AG10803 (cell line): ENCODE measurements at regions not wholly inside any gene's neighbourhood (a gene's known extent, or its start where the extent isn't known, plus 50 kb on each side); places are given as distances from the start of the nearest gene placed in this dataset.

Source experiments
- DNase-seq: peaks from one replicate; pipeline ENCODE4 v3.0.0; 2010; ENCODE audit warnings: low read depth
- H3K4me3 ChIP-seq: 2 replicates; pipeline ENCODE4 v1.5.1; 2011; ENCODE audit warnings: mild to moderate bottlenecking, low read length, control low read depth
- CTCF ChIP-seq: conservative IDR thresholded peaks from 2 replicates; pipeline ENCODE4 v1.5.1; 2011; ENCODE audit warnings: mild to moderate bottlenecking, low read length, control low read depth, inconsistent platforms

DNA sequence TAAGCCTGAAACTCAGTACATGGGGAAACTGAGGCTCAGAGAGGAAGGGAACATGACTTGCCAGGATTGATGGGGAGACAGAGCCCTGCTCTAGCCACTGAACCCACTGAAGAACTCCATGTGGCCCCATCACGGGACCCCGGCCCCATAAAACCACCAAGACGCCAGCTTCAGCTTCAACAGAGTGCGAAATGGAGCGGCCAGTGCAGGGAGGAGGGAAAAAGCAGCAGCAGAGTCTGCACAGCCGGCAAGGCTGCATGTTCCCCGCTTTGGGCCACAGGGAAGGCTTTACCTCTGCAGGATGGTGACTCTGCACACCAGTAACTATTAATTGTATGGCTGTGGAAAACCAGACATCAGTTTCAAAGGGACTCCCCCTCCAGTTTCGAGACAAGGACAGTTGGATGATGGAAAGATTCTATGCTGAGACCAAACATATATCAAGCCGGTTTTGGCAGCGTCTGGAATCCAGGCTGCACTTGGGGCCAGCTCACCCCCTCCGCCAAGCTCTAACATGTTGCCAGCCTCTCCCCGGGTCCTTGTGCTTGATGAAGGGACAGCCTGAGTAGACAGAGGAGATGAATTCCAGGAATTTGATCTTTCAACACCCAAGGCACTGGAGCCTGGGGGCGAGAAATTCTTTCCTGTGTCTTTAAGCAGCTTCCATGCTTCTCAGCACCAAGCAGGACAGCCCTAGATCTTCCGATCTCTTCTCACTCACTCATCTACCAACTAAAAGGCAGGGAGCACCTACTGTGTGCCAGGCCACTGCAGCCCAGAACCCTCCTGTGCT lies 55.7 kb upstream of the BCL11B start:
- no peak for TF ChIP-seq CTCF
- H3K4me3 ChIP-seq = no peak overlapping the region
- DNase-seq = no peak

DNA sequence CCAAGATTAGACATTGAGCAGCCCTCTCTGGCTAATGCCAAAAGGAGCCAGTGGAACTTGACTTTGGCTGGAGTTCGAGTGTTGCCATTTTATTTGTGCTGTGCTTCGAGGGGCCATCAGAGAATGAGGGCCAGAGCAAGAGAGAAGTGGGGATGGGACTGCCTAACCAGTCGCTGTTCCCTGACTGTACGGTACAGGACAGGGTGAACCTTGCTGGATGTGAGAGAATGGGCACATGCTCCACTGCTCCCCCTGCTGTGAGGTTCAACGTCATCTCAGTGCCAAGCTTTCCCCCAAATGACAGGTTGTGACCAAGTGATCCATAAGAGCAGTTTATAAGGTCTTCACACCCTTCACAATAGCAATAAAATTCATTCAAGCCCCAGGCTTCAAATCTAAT lies 55.1 kb upstream of the BCL11B start:
- DNase-seq = no peak
- no peak overlapping the region for H3K4me3 ChIP-seq
- TF ChIP-seq CTCF = no peak

DNA sequence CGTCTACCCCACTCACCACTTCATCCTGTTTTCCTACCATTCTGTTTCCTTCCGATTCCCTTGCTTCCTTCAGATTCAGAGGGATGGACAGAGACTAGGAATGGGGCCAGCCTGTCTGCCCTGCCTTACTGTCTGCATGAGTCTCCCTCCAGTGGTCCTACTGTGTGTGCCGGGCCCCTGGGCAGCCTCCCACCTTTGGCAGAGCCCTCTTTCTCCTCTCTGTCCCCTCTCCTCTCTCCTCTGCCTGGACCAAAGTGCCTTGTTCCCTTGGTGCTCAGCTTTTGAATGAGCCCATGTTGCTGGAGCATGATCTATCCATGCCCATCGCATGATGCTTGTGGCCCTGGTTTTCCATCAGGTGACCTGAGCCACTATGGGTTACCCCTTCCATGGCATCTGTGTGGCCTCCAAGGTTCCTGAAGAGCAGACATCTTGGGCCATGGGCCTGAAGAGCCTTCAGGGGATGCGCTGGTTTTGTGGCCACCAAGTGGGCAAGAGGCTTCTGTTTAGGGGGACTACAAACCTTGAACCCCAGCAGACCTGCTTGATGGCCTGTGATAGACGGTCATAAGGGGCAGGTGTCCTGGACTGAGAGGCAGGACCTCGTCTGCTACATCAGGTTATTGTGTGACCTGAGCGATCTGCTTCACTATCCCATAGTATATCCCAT lies 54.2 kb upstream of the BCL11B start:
- H3K4me3 ChIP-seq = no peak overlapping the region
- TF ChIP-seq CTCF = no peak
- no peak for DNase-seq

DNA sequence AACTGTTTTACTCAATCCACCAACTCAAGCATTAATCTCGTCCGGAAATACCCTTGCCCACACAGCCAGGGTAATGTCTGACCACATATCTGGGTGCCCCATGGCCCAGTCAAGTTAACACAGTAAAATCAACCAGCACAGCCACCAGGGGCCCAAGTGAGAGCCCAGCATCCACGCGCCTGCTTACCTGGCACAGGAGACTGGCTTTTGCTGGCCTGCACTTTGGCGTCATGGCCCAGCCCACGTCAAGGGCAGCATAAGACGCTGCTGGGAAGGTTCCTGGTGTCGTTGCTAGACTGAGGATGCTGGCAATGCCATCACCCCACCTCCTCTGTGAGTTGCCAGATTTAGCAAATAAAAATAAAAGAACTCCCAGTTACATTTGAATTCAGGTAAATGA lies 53.6 kb upstream of the BCL11B start:
- DNase-seq = no peak
- no peak overlapping the region for H3K4me3 ChIP-seq
- TF ChIP-seq CTCF = no peak

- no peak overlapping the region for H3K4me3 ChIP-seq
- TF ChIP-seq CTCF = no peak
- DNase-seq = no peak
Observed at GRCh38 chr14:99325016-99325415, 53.0 kb upstream of the BCL11B start.

- no peak for TF ChIP-seq CTCF
- no peak for DNase-seq
- no peak overlapping the region for H3K4me3 ChIP-seq
Observed at GRCh38 chr14:99324291-99324690, 52.3 kb upstream of the BCL11B start.
